Calu3 (cell line): ENCODE measurements at regions not wholly inside any gene's neighbourhood (a gene's known extent, or its start where the extent isn't known, plus 50 kb on each side); places are given as distances from the start of the nearest gene placed in this dataset.

ENCODE experiments used
- BruUV-seq: library from RNA; stranded (reverse); fragments of 400-500 nt; replicated peaks from 2 replicates; lab custom pipeline; 2021; lab: Mats Ljungman, UMichigan
- CTCF ChIA-PET: fragments of 300-600 bp; sonication (Branson Sonifier 250); formaldehyde crosslinking; loops from one replicate; lab custom pipeline; 2022; ENCODE audit warnings: antibody characterized with exemption; lab: Charles Lee
- DNase-seq: peaks from one replicate; pipeline ENCODE4 v3.0.0; 2022
- H3K27ac Mint-ChIP-seq: one replicate; pipeline ENCODE4 v1.8.0; 2022; ENCODE audit warnings: mixed read lengths; ENCODE audit not compliant: unreplicated experiment
- H3K27me3 Mint-ChIP-seq: one replicate; pipeline ENCODE4 v1.8.0; 2022; ENCODE audit warnings: mixed read lengths; ENCODE audit not compliant: unreplicated experiment
- H3K36me3 Mint-ChIP-seq: one replicate; pipeline ENCODE4 v1.8.0; 2022; ENCODE audit warnings: mild to moderate bottlenecking, moderate library complexity, mixed read lengths; ENCODE audit not compliant: insufficient read depth, unreplicated experiment
- H3K4me1 Mint-ChIP-seq: one replicate; pipeline ENCODE4 v1.8.0; 2022; ENCODE audit warnings: mild to moderate bottlenecking, low read depth, mixed read lengths; ENCODE audit not compliant: unreplicated experiment
- H3K4me3 Mint-ChIP-seq: one replicate; pipeline ENCODE4 v1.8.0; 2022; ENCODE audit warnings: mild to moderate bottlenecking, low read depth, moderate library complexity, mixed read lengths; ENCODE audit not compliant: unreplicated experiment
- H3K9me3 Mint-ChIP-seq: one replicate; pipeline ENCODE4 v1.8.0; 2022; ENCODE audit warnings: low read depth, mixed read lengths; ENCODE audit not compliant: unreplicated experiment
- intact Hi-C: fragments of 100-400 bp; cut with micrococcal nuclease; formaldehyde crosslinking; loops from one replicate; pipeline ENCODE4 v1.10.0; 2022; ENCODE audit not compliant: unreplicated experiment
- TF ChIP-seq, protein P1 (sequence below): fragments of 200-600 bp; IDR thresholded peaks from one replicate; pipeline ENCODE4 v1.8.0; 2022; ENCODE audit warnings: antibody characterized with exemption; ENCODE audit not compliant: unreplicated experiment

DNA sequence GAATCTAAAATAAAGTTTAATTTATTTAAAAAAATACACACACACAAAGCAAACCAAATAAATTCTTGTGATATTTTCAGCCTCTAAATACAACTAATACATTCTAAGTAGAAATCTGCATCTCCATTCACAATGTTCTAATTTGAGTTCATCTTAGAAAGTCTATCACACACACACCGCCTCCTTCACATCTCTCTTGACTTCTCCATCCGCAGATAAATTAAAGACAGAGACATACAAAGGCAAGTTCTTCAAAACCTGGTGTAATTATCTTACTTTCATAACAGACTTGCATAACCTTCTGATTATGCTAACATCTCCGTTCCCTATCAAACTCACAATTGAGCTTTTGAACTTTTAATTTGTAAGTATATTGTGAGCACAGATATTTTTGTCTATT is 657.3 kb downstream of the VGLL3 start:
- no TSS peak for BruUV-seq
- H3K9me3 Mint-ChIP-seq: no peaks in the 10 kb centered on the region
- H3K4me3 Mint-ChIP-seq: no peak overlapping the region
- no peaks in the 10 kb centered on the region for H3K4me1 Mint-ChIP-seq
- H3K27me3 Mint-ChIP-seq: no peaks in the 10 kb centered on the region
- CTCF ChIA-PET: no interaction called here
- intact Hi-C loops: no loop called here
- no peaks in the 10 kb centered on the region for H3K36me3 Mint-ChIP-seq
- no peak overlapping the region for H3K27ac Mint-ChIP-seq
- TF ChIP-seq, protein P1, sequence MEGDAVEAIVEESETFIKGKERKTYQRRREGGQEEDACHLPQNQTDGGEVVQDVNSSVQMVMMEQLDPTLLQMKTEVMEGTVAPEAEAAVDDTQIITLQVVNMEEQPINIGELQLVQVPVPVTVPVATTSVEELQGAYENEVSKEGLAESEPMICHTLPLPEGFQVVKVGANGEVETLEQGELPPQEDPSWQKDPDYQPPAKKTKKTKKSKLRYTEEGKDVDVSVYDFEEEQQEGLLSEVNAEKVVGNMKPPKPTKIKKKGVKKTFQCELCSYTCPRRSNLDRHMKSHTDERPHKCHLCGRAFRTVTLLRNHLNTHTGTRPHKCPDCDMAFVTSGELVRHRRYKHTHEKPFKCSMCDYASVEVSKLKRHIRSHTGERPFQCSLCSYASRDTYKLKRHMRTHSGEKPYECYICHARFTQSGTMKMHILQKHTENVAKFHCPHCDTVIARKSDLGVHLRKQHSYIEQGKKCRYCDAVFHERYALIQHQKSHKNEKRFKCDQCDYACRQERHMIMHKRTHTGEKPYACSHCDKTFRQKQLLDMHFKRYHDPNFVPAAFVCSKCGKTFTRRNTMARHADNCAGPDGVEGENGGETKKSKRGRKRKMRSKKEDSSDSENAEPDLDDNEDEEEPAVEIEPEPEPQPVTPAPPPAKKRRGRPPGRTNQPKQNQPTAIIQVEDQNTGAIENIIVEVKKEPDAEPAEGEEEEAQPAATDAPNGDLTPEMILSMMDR: no peak
- no peak for DNase-seq

DNA sequence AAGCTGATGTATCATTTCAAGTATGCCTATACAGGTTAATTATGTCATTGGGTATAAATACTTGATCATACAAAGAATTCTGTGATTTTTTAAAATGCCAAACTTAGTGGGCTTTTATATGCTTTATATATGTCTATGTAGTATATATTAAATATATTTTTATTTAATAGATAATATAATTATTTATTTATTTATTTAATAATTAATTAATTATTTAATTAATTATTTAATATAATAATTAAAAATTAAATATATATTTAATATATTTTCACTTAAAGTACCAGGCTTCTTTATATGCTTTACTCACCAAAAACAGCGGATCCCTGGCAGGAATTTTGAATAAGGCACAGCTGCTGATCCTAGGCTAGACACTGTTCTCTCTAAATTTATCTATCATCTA is 687.0 kb downstream of the VGLL3 start:
- H3K9me3 Mint-ChIP-seq: no peaks in the 10 kb centered on the region
- TF ChIP-seq, protein P1: no peak
- no TSS peak for BruUV-seq
- H3K36me3 Mint-ChIP-seq: no peaks in the 10 kb centered on the region
- no peaks in the 10 kb centered on the region for H3K4me1 Mint-ChIP-seq
- H3K27me3 Mint-ChIP-seq: no peaks in the 10 kb centered on the region
- DNase-seq: no peak
- no peak overlapping the region for H3K4me3 Mint-ChIP-seq
- H3K27ac Mint-ChIP-seq: no peak overlapping the region
- intact Hi-C loops: no loop called here
- CTCF ChIA-PET: no interaction called here

GRCh38 chr3:86282106-86282787 is 708.7 kb downstream of the VGLL3 start:
- no peak overlapping the region for H3K4me3 Mint-ChIP-seq
- H3K27ac Mint-ChIP-seq: no peak overlapping the region
- BruUV-seq: no TSS peak
- DNase-seq: no peak
- TF ChIP-seq, protein P1: no peak
- intact Hi-C loops: no loop called here
- H3K36me3 Mint-ChIP-seq: no peaks in the 10 kb centered on the region
- peaks cover 5% of the 10 kb centered on the region for H3K9me3 Mint-ChIP-seq
- CTCF ChIA-PET: no interaction called here
- no peaks in the 10 kb centered on the region for H3K4me1 Mint-ChIP-seq
- no peaks in the 10 kb centered on the region for H3K27me3 Mint-ChIP-seq

DNA sequence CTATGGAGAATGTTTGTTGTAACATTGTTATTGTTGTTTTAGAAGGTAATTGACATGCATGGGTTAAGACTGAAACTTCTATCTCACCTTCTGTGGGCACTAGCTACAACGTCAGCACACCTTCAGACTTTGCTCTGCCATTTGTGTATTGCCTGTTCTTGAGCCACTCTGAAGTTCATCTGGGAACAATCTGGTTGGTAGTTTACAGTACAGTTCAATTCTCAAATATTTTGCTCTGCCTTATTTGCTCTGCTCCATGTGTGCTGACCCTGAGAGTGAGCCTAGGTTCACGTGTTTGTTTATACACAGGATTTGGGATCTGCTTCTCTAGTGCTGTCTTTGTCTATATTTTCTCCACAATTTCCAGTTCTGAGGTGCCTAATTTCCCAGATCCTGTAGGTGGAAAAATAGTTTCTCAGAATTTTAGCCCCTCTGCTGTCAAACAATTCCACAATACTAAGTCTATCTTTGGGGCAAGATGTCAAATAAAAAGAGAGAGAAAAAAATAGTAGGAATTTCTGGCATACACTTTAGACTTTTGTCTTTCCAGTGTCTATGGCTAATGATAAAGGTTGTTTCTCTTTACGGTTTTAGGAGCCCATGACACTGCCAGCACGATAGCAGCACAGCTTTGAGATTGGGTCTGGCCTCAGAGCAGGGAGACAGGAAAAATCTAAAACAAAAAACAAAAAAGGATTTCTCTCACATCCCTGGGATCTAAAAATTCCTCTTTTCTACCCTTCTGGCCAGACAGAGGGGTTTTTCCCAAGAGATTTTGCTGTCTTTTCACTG is 721.4 kb downstream of the VGLL3 start:
- no peaks in the 10 kb centered on the region for H3K36me3 Mint-ChIP-seq
- no peak overlapping the region for H3K27ac Mint-ChIP-seq

More for the DNA sequence above, 721.4 kb downstream of the VGLL3 start:
- TF ChIP-seq, protein P1: no peak
- no peak for DNase-seq
- Mint-ChIP-seq H3K4me1 (no peaks in the 10 kb centered on the region), H3K9me3 (no peaks in the 10 kb centered on the region), H3K27me3 (no peaks in the 10 kb centered on the region), H3K4me3 (no peak overlapping the region)
- intact Hi-C loops: no loop called here
- no TSS peak for BruUV-seq
- CTCF ChIA-PET: no interaction called here
